K562 (cell line): ENCODE measurements at regions not wholly inside any gene's neighbourhood (a gene's known extent, or its start where the extent isn't known, plus 50 kb on each side); places are given as distances from the start of the nearest gene placed in this dataset.

Experiments
- ASH1L ChIP-seq: fragments of 450-650 bp; IDR thresholded peaks from 2 replicates; pipeline ENCODE4 v1.6.1; 2018; ENCODE audit warnings: borderline replicate concordance, mild to moderate bottlenecking, low read depth; ENCODE audit not compliant: partially characterized antibody
- CBX2 ChIP-seq: fragments of 200-600 bp; sonication (generic); IDR thresholded peaks from one replicate; pipeline ENCODE4 v1.6.1; 2012; ENCODE audit warnings: mild to moderate bottlenecking, low read length, inconsistent platforms; ENCODE audit not compliant: insufficient read depth, poor library complexity, severe bottlenecking
- CBX3 ChIP-seq, 2 experiments: IDR thresholded peaks; 1 replicate in 1 of 2; 2 replicates in 1 of 2; pipeline ENCODE4 v1.6.1; 2012; ENCODE audit warnings: inconsistent platforms in 2 of 2, low read length in 2 of 2, borderline replicate concordance in 1 of 2, control low read depth in 1 of 2
- FOXJ3 ChIP-seq: sonication (generic); formaldehyde crosslinking; IDR thresholded peaks from 2 replicates; pipeline ENCODE4 v1.4.0; 2020; ENCODE audit warnings: mild to moderate bottlenecking, missing genetic modification reagents
- MBD2 ChIP-seq: sonication (generic); IDR thresholded peaks from 2 replicates; pipeline ENCODE4 v1.6.1; 2016; ENCODE audit warnings: low read depth, borderline replicate concordance
- SPI1 ChIP-seq: IDR thresholded peaks from 2 replicates; pipeline ENCODE4 v1.6.1; 2011; ENCODE audit warnings: low read depth, low read length, control low read depth, borderline replicate concordance
- TAL1 ChIP-seq: fragments of 450-650 bp; IDR thresholded peaks from 2 replicates; pipeline ENCODE4 v1.6.1; 2016; ENCODE audit warnings: mild to moderate bottlenecking
- TOE1 ChIP-seq, 2 experiments: fragments of 450-650 bp in 1 of 2; sonication (generic) in 1 of 2; formaldehyde crosslinking in 1 of 2; IDR thresholded peaks; 2 replicates each; pipeline versions ENCODE4 v1.7.1 to v1.8.0; 2016 to 2022; ENCODE audit warnings: borderline replicate concordance in 2 of 2, mild to moderate bottlenecking in 2 of 2, antibody characterized with exemption in 1 of 2, inconsistent platforms in 1 of 2, low read depth in 1 of 2, missing genetic modification reagents in 1 of 2, moderate library complexity in 1 of 2
- ZC3H4 ChIP-seq: sonication (generic); formaldehyde crosslinking; IDR thresholded peaks from 2 replicates; pipeline ENCODE4 v1.9.0; 2021; ENCODE audit warnings: missing genetic modification reagents, borderline replicate concordance
- ZNF12 ChIP-seq: sonication (generic); formaldehyde crosslinking; IDR thresholded peaks from 2 replicates; pipeline ENCODE4 v1.4.0; 2020; ENCODE audit warnings: mild to moderate bottlenecking, missing genetic modification reagents
- ZNF436 ChIP-seq: fragments of 250-450, 450-650 bp; sonication (Bioruptor Pico); formaldehyde crosslinking; IDR thresholded peaks from 2 replicates; pipeline ENCODE4 v1.7.0; 2020; ENCODE audit warnings: mild to moderate bottlenecking
- TF ChIP-seq, protein P1 (sequence below): conservative IDR thresholded peaks from 2 replicates; pipeline ENCODE4 v1.6.1; 2011; ENCODE audit warnings: low read depth, mild to moderate bottlenecking, low read length; ENCODE audit not compliant: control insufficient read depth
- TF ChIP-seq, protein P2 (sequence below): fragments of 250-450 bp; sonication (Bioruptor Pico); IDR thresholded peaks from 2 replicates; pipeline ENCODE4 v1.5.0; 2021
- TF ChIP-seq, protein P3 (sequence below): sonication (generic); formaldehyde crosslinking; IDR thresholded peaks from 2 replicates; pipeline ENCODE4 v1.8.0; 2022; ENCODE audit warnings: mild to moderate bottlenecking, missing genetic modification reagents, borderline replicate concordance
- TF ChIP-seq, protein P4 (sequence below), 2 experiments: fragments of 150-350 bp in 1 of 2; IDR thresholded peaks; 2 replicates each; pipeline ENCODE4 v1.6.1; 2012 to 2016; ENCODE audit warnings: low read depth in 2 of 2, low read length in 2 of 2, mild to moderate bottlenecking in 1 of 2, moderate library complexity in 1 of 2

DNA sequence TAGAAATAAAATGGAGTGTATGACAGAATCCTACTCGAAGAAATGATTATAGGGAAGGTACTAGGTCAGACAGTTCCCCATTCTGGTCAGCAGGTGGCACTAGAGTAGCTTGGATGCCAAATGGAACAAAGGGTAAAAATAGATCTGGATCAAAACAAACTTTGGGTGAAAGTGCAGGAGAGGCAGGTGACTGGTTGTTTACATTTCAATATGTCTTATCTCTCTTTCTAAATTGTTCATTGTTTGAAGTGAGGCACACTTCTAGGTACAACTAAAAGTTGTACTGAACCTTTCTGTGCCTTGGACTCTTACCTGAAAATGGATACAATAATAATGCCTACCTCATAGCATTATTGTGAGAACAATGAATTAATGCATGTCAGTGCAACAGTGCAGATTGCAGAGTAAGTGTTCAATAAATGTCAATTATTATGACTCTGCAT is 62.0 kb upstream of the OSBPL8 start (continued):
- no peak for TF ChIP-seq CBX3 (IDR thresholded peaks at IDR 0.05; ENCODE audit: borderline replicate concordance in 1 of 2, low read length in 2 of 2)
- TF ChIP-seq CBX2, result no peak
- TF ChIP-seq TAL1, result no peak
- TF ChIP-seq TOE1 (IDR thresholded peaks at IDR 0.05; ENCODE audit: borderline replicate concordance), result no peak
- no peak for TF ChIP-seq TOE1 (CRISPR knock-in tag; IDR thresholded peaks at IDR 0.05; ENCODE audit: borderline replicate concordance, low read depth)
- TF ChIP-seq, protein P1, sequence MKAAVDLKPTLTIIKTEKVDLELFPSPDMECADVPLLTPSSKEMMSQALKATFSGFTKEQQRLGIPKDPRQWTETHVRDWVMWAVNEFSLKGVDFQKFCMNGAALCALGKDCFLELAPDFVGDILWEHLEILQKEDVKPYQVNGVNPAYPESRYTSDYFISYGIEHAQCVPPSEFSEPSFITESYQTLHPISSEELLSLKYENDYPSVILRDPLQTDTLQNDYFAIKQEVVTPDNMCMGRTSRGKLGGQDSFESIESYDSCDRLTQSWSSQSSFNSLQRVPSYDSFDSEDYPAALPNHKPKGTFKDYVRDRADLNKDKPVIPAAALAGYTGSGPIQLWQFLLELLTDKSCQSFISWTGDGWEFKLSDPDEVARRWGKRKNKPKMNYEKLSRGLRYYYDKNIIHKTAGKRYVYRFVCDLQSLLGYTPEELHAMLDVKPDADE, result no peak
- TF ChIP-seq ASH1L, result no peak
- TF ChIP-seq FOXJ3 (CRISPR knock-in tag), result no peak
- TF ChIP-seq ZC3H4 (CRISPR knock-in tag), result no peak
- TF ChIP-seq ZNF436, result no peak
- TF ChIP-seq, protein P2, sequence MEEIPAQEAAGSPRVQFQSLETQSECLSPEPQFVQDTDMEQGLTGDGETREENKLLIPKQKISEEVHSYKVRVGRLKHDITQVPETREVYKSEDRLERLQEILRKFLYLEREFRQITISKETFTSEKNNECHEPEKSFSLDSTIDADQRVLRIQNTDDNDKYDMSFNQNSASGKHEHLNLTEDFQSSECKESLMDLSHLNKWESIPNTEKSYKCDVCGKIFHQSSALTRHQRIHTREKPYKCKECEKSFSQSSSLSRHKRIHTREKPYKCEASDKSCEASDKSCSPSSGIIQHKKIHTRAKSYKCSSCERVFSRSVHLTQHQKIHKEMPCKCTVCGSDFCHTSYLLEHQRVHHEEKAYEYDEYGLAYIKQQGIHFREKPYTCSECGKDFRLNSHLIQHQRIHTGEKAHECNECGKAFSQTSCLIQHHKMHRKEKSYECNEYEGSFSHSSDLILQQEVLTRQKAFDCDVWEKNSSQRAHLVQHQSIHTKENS (CRISPR knock-in tag), result no peak
- TF ChIP-seq, protein P3, sequence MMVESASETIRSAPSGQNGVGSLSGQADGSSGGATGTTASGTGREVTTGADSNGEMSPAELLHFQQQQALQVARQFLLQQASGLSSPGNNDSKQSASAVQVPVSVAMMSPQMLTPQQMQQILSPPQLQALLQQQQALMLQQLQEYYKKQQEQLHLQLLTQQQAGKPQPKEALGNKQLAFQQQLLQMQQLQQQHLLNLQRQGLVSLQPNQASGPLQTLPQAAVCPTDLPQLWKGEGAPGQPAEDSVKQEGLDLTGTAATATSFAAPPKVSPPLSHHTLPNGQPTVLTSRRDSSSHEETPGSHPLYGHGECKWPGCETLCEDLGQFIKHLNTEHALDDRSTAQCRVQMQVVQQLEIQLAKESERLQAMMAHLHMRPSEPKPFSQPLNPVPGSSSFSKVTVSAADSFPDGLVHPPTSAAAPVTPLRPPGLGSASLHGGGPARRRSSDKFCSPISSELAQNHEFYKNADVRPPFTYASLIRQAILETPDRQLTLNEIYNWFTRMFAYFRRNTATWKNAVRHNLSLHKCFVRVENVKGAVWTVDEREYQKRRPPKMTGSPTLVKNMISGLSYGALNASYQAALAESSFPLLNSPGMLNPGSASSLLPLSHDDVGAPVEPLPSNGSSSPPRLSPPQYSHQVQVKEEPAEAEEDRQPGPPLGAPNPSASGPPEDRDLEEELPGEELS (CRISPR knock-in tag), result no peak
- TF ChIP-seq, protein P4, sequence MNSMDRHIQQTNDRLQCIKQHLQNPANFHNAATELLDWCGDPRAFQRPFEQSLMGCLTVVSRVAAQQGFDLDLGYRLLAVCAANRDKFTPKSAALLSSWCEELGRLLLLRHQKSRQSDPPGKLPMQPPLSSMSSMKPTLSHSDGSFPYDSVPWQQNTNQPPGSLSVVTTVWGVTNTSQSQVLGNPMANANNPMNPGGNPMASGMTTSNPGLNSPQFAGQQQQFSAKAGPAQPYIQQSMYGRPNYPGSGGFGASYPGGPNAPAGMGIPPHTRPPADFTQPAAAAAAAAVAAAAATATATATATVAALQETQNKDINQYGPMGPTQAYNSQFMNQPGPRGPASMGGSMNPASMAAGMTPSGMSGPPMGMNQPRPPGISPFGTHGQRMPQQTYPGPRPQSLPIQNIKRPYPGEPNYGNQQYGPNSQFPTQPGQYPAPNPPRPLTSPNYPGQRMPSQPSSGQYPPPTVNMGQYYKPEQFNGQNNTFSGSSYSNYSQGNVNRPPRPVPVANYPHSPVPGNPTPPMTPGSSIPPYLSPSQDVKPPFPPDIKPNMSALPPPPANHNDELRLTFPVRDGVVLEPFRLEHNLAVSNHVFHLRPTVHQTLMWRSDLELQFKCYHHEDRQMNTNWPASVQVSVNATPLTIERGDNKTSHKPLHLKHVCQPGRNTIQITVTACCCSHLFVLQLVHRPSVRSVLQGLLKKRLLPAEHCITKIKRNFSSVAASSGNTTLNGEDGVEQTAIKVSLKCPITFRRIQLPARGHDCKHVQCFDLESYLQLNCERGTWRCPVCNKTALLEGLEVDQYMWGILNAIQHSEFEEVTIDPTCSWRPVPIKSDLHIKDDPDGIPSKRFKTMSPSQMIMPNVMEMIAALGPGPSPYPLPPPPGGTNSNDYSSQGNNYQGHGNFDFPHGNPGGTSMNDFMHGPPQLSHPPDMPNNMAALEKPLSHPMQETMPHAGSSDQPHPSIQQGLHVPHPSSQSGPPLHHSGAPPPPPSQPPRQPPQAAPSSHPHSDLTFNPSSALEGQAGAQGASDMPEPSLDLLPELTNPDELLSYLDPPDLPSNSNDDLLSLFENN (IDR thresholded peaks at IDR 0.05; ENCODE audit: low read depth in 2 of 2, low read length in 2 of 2), result no peak
- TF ChIP-seq SPI1, result 0 out of 2 replicates have a peak, but pooled peaks have one; percentile 16
- TF ChIP-seq MBD2, result no peak
- no peak for TF ChIP-seq ZNF12 (CRISPR knock-in tag)
